HUDEP-2 (cell line): ENCODE measurements at regions not wholly inside any gene's neighbourhood (a gene's known extent, or its start where the extent isn't known, plus 50 kb on each side); places are given as distances from the start of the nearest gene placed in this dataset.
"Not testable (repeated sequence)": the region's sequence is repeated elsewhere in the genome, so short reads cannot be mapped to it uniquely, and the experiment has no call there.

ENCODE experiments used
- DNase-seq, 76 experiments: peaks; one replicate each; lab custom pipeline; 2025; ENCODE audit not compliant: unreplicated experiment in 76 of 76; lab: John Stamatoyannopoulos, UW

DNA sequence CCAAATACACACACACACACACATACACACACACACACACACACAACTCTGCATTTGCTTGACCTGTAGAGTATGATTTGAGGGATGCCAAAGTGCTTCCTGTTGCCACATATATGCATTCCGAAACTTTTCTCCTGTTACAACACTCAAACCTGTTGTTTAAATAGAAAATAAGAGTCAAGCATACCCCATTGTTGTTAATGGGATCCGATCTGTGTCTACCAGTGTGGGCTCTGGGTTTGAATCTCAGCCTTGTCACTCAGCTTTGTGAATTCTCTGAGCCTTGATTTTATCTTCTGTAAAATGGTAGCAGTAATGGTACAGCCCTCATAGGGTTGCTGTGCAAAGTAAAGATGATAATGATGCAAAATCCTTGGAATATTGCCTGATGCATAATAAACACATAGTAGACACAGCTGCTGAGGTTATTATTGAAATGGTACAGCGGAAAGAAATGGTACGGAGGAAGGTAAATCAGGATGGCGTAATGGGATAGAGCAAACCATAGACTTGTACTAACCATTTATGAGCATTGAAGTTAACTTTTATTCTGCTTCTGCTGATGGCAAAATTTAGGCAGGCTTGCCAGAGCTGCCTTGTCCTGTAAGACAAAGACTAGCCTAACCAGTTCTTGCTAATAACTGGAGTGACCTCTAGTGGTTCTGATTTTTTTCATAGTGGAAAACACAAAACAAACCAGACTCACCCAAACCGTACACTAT, 113.5 kb upstream of the PHACTR1 start:
- DNase-seq, result peak in 3 of 76 experiments; percentile 4 to 12 (median 5)

DNA sequence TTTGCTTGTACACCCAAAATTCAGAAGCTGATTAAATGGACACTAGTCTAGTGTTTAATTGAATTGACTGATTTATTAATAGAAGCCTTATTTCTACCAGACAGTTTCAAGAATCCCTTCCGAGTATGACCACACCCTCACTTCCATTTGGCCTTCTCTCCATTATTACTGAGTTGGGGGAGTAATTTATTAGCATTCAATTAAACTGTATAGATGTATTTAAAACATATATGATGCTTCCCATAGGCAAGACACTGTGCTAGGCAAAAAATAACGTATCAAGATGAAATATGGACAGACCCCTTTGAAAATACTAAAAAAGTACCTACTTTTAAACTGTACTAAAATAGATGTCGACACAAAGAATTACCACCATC, 112.9 kb upstream of the PHACTR1 start:
- no peak for DNase-seq

DNA sequence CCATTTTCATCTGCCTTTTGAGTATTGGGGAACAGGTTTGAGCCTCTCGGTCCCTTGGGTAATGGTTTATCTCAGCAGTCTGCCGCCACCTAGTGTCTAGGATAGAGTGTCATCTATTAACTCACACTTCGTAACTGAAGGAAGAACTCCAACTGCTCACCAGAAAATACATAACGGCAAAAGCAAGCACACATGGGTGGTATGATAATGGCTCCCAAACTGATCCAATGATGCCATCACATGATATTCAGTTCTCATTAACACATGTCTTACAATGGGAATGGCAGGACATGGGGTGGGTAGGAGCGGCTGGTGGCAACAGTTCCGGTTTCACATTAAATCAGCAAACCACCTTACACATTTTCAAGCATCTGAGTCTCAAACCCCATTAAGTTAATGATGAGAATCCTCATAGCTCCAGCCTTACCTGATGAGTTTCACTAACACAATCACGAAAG, 110.7 kb upstream of the PHACTR1 start:
- DNase-seq, result peak in 41 of 76 experiments; percentile 4 to 67 (median 30)

DNA sequence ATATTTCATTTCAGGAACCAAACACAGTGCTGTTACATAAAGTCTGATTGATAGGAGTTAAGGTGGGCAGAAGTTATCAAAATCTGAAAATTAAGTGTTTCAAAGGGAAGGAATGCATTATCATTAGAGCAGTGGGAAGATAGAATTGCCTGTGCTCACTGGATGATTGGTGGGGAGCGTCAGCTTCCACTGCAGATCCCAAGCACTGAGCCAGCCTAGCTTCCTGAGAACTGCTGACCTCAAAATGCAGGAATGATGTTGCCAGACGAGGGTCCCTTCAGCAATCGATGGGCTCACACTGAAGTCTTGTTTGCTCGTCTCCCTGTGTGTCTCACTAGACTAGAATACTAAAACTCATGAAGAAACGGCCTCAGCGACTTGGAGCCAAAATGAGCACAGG, 110.0 kb upstream of the PHACTR1 start:
- DNase-seq, result no peak

DNA sequence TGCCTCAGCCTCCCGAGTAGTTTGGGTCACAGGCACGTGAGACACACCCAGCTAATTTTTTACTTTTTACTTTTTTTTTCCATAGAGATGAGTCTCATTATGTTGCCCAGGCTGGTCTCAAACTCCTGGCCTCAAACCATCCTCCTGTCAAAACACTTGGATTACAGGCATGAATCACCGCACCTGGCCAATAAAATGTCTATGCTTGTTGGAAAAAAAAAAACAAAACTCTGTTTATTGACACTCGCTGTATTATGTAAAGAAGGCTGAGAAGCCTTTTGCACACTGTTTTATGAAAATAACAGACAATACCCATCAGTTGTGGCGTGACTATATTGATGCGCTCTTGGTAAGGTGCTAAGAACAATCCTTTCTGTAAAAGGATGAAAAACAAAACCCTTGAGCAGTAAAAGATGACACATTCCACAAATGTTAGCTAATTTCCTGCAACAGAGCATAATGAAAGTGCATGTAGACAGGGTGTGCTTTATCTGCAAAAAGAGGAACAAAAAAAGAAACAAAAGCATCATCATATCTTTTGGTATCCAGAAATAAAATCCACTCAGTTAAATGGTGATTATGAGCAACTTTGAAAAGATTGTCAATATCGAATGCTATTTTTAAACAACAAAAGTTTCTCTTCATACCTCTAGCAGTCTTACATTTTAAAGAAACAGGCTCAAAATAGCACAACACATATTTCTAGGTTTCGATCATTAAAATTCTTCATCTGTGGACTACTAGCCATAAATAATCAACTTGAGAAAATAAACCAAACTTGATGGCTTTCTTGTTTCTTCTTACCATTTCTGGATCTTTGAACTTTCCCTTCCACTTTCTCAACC, 108.3 kb upstream of the PHACTR1 start:
- DNase-seq, result no peak

DNA sequence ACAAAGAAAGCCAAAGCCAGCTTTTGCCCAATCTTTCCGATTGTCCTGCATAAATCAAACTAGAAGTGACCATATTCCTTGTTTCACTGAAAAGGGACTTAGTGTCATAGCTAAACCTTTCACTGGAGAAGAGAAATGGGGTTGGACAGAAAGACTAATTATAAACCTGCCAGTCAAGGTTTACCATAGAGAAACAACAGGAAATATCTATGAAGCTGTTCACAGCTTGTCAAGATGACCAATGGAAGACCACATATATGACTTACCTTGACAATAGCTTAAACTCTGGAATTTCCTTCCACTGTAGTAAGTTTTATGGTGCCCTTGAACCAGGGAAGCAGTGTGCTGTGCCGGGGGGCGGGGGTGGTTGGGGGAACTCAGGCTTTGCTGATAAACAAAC, 107.7 kb upstream of the PHACTR1 start:
- no peak for DNase-seq

DNA sequence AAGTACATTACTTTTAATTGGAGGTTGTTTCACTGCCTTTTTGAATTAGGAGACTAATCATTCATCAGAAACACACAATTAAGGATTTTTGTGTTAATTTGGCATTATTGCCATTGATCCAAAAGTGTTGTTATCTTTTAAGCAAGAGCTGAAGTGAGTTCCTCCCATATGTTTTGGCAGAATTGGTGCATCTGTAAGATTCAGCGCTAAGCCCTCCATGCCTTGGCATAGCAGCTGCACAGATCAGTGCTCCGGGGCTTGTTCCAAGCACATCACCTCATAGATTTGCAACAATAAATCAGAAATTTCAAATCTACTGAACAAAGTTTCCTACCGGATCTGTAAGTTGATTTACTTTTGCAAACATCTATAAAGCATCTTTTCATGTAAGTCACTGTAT, 106.8 kb upstream of the PHACTR1 start:
- DNase-seq, result no peak

DNA sequence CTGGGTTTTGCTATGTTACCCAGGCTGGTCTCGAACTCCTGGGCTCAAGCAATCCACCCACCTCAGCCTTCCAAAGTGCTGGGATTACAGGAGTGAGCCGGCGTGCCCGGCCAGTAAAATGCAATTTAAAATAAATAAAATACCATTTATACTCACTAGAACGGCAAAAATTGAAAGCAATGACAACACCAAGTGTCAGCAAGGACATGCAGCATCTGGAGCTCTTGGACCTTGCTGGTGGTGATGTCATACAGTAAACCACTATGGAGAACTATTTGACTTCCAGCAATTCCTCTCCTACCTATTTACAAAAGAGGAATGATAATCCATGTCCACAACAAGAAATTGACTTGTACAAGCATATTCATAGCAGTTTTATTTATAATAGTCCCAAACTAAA, 105.7 kb upstream of the PHACTR1 start:
- DNase-seq, result no peak

DNA sequence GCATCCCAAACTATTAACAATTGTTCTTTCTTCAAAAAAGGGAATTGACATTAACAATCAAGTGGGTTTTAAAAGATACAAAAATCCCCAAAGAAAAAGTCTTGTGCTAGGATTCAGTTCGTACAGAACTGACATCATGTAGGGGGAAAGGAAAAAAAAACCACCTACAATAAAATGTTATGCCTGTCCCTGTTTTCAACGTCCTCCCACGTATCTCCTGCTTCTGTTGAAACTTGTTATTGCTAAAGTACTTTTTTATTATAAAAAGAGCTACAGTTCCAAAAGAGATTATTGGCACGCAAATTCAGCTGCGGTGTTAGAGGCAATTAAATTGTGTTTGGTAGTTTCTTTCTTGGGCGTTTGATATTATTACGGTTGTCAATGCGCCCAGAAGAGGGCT, 102.8 kb upstream of the PHACTR1 start:
- no peak for DNase-seq

DNA sequence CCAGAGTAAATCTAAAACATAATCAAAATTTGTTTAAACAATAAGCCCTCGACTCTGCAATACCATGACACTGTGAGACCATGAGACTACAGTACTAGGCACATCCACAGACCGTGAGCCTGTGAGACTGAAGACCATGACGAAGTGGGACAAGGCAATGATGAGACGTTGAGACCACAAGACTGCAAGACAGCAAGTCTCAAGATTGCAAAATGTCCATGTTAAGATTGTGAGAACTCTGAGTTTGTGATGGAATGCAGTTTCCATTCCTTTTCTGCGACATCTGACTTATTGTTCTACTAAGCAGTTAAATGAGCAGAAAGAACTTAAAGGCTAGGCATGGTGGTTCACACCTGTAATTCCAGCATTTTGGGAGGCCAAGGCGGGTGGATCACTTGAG, 102.1 kb upstream of the PHACTR1 start:
- no peak for DNase-seq

DNA sequence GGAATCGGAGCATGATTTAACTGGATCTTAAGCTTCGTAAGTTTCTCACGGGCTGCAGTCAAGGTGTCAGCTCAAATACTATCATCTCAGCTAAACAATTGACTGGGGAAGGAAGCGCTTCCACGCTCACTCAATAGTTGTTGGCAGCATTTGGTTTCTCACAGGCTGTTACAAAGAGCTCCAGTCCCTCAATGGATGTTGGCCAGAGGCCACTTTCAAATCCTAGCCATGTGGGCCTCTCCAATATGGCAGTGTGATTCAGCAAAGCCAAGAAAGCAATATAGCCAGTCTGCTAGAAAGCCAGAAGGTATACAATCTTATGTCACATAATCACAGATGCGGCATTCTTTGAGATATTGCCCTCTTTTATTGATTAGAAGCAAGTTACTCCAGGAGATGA, 98.3 kb upstream of the PHACTR1 start:
- no peak for DNase-seq

DNA sequence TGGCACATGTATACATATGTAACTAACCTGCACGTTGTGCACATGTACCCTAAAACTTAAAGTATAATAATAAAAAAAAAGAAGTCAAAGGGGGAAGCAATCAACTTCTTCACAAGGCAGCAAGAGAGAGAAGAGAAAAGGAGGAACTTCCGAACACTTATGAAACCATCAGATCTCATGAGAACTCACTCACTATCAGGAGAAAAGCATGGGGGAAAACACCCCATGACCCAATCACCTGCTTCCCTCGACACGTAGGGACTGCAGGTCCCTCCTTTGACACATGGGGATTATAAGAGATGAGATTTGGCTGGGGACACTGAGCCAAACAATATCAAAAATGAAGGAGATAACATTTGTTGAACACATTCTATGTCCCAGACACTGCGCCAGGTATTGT, 94.8 kb upstream of the PHACTR1 start:
- DNase-seq, result no peak

DNA sequence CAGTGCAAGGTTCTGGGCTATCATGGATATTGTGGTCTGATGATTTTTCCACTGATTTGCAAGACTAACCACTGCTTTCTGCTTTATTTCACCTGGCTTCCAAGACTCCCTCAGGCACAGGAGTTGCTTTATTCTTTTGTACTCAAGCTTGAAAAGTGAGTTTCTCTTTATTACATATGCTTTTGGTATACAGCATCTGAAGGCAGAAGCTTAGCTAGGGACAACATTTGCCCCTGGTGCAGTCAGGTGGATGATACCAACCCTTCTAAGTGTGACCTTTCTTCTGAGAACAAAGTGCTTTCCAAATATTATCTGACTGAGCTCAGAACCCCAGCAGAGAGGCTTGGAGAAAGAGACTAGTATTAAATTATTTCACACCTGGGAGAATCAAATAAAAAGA, 94.0 kb upstream of the PHACTR1 start:
- no peak for DNase-seq

DNA sequence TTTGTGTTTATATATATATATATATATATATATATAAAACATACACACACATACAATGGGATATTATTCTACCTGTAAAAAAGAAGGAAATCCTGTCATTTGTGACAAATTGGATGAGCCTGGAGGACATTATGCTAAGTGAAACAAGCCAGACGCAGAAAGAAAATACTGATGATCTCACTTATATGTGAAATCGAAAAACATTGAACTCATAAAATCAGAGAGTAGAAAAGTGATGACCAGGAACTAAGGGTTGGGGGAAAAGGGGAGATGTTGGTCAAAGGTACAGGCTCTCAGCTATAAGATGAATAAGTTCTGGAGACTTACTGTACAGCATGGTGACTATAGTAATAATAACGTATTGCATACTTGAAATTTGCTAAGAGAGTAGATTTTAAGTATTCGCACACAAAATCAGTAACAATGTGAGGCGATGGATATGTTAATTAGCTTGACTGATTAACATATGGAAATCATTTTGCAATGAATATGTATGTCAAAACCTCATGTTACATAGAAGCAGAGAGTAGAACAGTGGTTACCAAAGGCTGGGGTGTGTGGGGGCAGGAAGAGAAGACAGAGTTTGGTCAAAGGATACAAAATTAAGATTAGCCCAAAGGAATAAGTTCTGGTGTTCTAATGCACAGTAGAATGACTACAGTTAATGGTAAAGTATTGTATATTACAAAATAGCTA, 92.3 kb upstream of the PHACTR1 start:
- no peak for DNase-seq

DNA sequence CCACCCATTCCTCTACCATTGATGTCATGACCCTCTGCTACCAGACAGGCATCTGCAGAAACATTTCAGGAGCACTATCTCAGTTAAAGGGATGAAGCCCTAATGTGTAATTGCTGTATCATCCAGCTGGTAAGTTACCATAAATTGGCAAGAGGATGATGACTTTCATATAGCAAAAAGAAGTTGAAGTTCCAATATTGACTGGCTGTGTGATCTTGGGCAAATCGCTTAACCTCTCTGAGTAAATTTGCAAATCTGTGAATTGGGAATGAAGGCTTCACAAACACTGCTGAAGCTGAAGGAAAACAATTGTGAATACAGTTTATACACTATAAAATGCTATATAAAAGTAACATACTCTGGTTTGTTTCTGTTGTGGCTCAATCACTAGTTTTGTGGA, 89.5 kb upstream of the PHACTR1 start:
- no peak for DNase-seq

DNA sequence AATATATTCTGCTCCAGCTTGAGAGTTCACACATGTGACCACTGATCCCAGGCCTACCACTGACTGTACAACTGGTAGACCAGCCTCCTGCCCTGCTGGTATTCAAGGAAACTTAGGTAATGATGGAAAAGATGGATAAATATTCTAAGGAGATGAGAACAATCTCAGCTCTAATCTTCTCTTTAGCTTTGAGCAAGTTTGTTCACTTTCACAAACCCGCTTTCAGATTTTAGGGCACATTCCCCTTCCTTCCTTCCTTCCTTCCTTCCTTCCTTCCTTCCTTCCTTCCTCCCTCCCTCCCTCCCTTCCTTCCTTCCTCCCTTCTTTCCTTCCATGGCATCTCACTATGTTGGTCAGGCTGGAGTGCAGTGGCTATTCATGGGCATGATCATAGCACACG, 88.2 kb upstream of the PHACTR1 start:
- DNase-seq, result no peak

DNA sequence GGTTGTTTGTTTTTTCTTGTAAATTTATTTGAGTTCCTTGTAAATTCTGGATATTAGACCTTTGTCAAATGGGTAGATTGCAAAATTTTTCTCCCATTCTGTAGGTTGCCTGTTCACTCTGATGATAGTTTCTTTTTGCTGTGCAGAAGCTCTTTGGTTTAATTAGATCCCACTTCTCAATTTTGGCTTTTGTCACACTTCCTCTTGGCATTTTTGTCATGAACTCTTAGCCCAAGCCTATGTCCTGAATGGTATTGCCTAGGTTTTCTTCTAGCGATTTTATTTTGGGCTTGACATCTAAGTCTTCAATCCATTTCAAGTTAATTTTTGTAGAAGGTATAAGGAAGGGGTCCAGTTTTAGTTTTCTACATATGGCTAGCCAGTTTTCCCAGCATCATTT, 82.8 kb upstream of the PHACTR1 start:
- not testable (repeated sequence) for DNase-seq

DNA sequence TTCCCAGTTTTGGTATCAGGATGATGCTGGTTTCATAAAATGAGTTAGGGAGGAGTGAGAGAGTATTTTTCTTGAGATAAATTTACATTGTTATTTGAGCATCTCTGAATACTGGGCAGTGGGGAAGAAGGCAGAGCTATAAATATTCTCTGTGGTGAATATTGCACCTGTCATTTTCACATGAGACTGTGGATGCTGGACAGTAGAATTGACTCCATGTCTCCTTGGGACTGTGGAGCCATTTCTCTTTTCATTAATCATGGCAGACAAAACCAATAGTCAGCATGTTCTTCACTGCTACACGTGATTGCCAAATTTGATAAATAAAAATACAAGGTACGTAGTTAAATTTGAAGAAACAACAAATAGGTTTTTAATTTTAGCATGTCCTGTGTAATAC, 81.2 kb upstream of the PHACTR1 start:
- DNase-seq, result no peak

DNA sequence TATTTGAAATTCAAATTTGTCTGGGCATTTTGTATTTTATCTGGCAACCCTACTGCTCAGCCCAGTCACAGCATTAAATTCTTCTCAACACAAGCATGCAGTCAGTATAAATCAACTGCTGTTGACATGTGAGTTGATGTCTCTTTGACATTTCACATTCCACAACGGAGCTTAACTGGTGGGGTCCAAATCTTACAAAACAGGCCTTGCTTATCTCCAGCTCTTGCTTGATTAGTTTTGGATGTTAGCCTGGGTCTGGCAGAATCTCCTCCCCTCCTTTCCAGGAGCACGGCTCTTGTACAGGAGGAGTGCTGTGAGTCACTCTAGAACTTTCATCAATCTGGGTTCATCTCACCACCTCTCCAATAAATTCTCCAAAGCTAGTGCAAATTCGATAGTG, 80.8 kb upstream of the PHACTR1 start:
- DNase-seq, result peak in 1 of 76 experiments; percentile 2

DNA sequence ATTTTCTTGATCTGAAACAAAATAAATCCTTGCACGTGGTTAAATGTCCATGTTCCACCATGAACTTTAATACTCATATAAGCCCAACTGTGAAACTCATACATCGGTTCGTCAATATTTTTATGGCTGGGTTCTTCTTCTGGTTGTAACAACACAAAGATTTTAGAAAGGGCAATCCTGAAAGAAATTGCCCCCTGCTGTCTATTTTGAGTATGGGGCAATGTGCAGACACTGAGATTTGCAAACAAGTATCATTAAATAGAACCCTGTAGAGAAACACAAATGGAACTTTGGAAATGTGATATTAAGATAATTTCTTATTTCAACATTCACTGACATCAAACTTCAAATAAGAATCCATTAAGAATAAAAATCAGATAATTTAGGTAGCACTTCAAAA, 80.2 kb upstream of the PHACTR1 start:
- no peak for DNase-seq

DNA sequence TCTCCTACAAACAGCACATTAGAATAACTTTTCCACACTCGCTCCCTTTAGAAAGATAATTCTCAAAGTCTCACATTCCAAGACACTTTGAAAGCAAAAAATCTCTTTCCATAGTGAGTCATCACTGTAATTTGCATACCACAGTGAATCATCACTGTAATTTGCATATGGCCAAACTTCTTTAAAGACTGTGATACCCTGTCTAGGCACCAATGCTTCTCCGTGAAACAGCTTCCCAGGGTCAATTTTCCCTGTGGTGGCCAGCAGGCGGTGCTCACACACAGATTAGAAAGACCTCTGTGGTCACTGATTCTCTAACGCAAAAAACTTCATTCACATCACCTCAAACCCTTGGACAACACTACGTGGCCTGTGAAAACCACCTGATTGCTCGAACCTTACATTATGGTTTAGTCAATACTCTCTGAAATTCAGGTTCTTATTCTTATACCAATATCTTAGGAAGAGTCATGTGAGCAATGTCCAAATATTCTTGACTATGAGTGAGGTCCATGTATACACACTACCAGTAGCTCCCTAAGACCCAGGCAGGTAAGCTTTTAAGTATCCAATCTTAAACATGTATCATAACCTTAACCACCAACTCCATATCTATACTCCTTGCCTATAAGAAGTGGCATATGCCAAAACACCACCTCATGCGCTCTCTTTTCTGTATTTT, 78.5 kb upstream of the PHACTR1 start:
- DNase-seq, result peak in 34 of 76 experiments; percentile 2 to 61 (median 21)
